GM23338 (cell line): ENCODE measurements at regions not wholly inside any gene's neighbourhood (a gene's known extent, or its start where the extent isn't known, plus 50 kb on each side); places are given as distances from the start of the nearest gene placed in this dataset.
A peak's percentile ranks its signal among the peaks of the same experiment; 100 is the strongest.

Source experiments
- ATAC-seq: fragments of 200-7000 bp; cut with Tn5 transposase; 3 replicates; pipeline ENCODE4 v1.9.1; 2020
- DNase-seq: peaks from one replicate; pipeline ENCODE4 v3.0.0-alpha.2; 2015; ENCODE audit warnings: low spot score
- H2AFZ ChIP-seq: fragments of 200-600 bp; sonication (generic); 2 replicates; pipeline ENCODE4 v1.8.0; 2016; ENCODE audit warnings: antibody characterized with exemption, mild to moderate bottlenecking, moderate library complexity
- H3F3A ChIP-seq: fragments of 200-600 bp; sonication (generic); replicated peaks from 2 replicates; pipeline ENCODE4 v1.8.0; 2017; ENCODE audit warnings: antibody characterized with exemption, mixed run types, low read depth
- H3K27ac ChIP-seq: fragments of 200-600 bp; sonication (generic); 2 replicates; pipeline ENCODE4 v1.6.1; 2016; ENCODE audit warnings: low read depth
- H3K27me3 ChIP-seq: fragments of 200-600 bp; sonication (generic); 2 replicates; pipeline ENCODE4 v1.8.0; 2016; ENCODE audit warnings: mild to moderate bottlenecking, mixed run types, moderate library complexity; ENCODE audit not compliant: insufficient read depth
- H3K36me3 ChIP-seq: fragments of 200-600 bp; sonication (generic); 2 replicates; pipeline ENCODE4 v1.8.0; 2016; ENCODE audit warnings: mild to moderate bottlenecking; ENCODE audit not compliant: insufficient read depth
- H3K4me1 ChIP-seq: fragments of 200-600 bp; sonication (generic); 2 replicates; pipeline ENCODE4 v1.8.0; 2016; ENCODE audit warnings: mild to moderate bottlenecking, moderate library complexity; ENCODE audit not compliant: insufficient read depth
- H3K4me2 ChIP-seq: fragments of 200-600 bp; sonication (generic); 2 replicates; pipeline ENCODE4 v1.7.1; 2017; ENCODE audit warnings: mixed run types
- H3K4me3 ChIP-seq: fragments of 200-600 bp; sonication (generic); 2 replicates; pipeline ENCODE4 v1.6.1; 2016; ENCODE audit warnings: mixed run types
- H3K79me2 ChIP-seq: fragments of 200-600 bp; sonication (generic); replicated peaks from 2 replicates; pipeline ENCODE4 v1.8.0; 2017; ENCODE audit warnings: mild to moderate bottlenecking; ENCODE audit not compliant: insufficient read depth
- H3K9me2 ChIP-seq: fragments of 200-600 bp; sonication (generic); 2 replicates; pipeline ENCODE4 v1.8.0; 2017; ENCODE audit not compliant: insufficient read depth
- H4K20me1 ChIP-seq: fragments of 200-600 bp; sonication (generic); replicated peaks from 2 replicates; pipeline ENCODE4 v1.8.0; 2017; ENCODE audit warnings: mild to moderate bottlenecking; ENCODE audit not compliant: insufficient read depth
- H3K27ac Mint-ChIP-seq: 2 replicates; pipeline ENCODE4 v1.8.0; 2020; ENCODE audit warnings: inconsistent platforms, mild to moderate bottlenecking, moderate library complexity, mixed read lengths
- H3K27me3 Mint-ChIP-seq: 3 replicates; pipeline ENCODE4 v1.8.0; 2022; ENCODE audit warnings: low read depth, mild to moderate bottlenecking, moderate library complexity, mixed read lengths, inconsistent platforms; ENCODE audit not compliant: insufficient read depth, poor library complexity
- H3K36me3 Mint-ChIP-seq: 3 replicates; pipeline ENCODE4 v1.8.0; 2021; ENCODE audit warnings: low read depth, mild to moderate bottlenecking, inconsistent platforms, moderate library complexity, mixed read lengths
- H3K4me1 Mint-ChIP-seq: 3 replicates; pipeline ENCODE4 v1.8.0; 2020; ENCODE audit warnings: mild to moderate bottlenecking, inconsistent platforms, mixed read lengths
- H3K4me3 Mint-ChIP-seq: 3 replicates; pipeline ENCODE4 v1.8.0; 2021; ENCODE audit warnings: moderate library complexity, mild to moderate bottlenecking, inconsistent platforms, mixed read lengths
- H3K9me3 Mint-ChIP-seq: 3 replicates; pipeline ENCODE4 v1.8.0; 2020; ENCODE audit warnings: moderate library complexity, mild to moderate bottlenecking, inconsistent platforms, mixed read lengths
- CREB1 ChIP-seq: fragments of 250-450 bp; sonication (Bioruptor Pico); IDR thresholded peaks from 2 replicates; pipeline ENCODE4 v1.5.0; 2020; ENCODE audit warnings: low read depth, mild to moderate bottlenecking, moderate library complexity
- CTCF ChIP-seq, 2 experiments: fragments of 200-600 bp in 1 of 2; sonication (generic) in 1 of 2; conservative IDR thresholded peaks; 2 replicates each; pipeline versions ENCODE4 v1.5.1 to v1.6.1; 2016 to 2017; ENCODE audit warnings: antibody characterized with exemption in 2 of 2, low read depth in 2 of 2, mild to moderate bottlenecking in 2 of 2, moderate library complexity in 1 of 2
- ETS1 ChIP-seq: IDR thresholded peaks from 2 replicates; pipeline ENCODE4 v1.6.1; 2016; ENCODE audit warnings: antibody characterized with exemption
- EZH2 ChIP-seq: fragments of 200-600 bp; sonication (generic); IDR thresholded peaks from one replicate; pipeline ENCODE4 v1.8.0; 2017; ENCODE audit warnings: antibody characterized with exemption, mild to moderate bottlenecking, low read depth; ENCODE audit not compliant: unreplicated experiment
- EZH2phosphoT487 ChIP-seq: fragments of 200-600 bp; sonication (generic); IDR thresholded peaks from one replicate; pipeline ENCODE4 v1.8.1; 2018; ENCODE audit warnings: antibody characterized with exemption; ENCODE audit not compliant: unreplicated experiment
- JUNB ChIP-seq: IDR thresholded peaks from one replicate; pipeline ENCODE4 v1.6.1; 2016; ENCODE audit warnings: antibody characterized with exemption; ENCODE audit not compliant: unreplicated experiment
- NANOG ChIP-seq: IDR thresholded peaks from 2 replicates; pipeline ENCODE4 v1.6.1; 2016; ENCODE audit warnings: antibody characterized with exemption, borderline replicate concordance
- POLR2AphosphoS5 ChIP-seq: IDR thresholded peaks from 2 replicates; pipeline ENCODE4 v1.6.1; 2016; ENCODE audit warnings: antibody characterized with exemption, low read depth
- REST ChIP-seq: IDR thresholded peaks from one replicate; pipeline ENCODE4 v1.6.1; 2018; ENCODE audit warnings: antibody characterized with exemption; ENCODE audit not compliant: unreplicated experiment
- STAT1 ChIP-seq: IDR thresholded peaks from one replicate; pipeline ENCODE4 v1.6.1; 2016; ENCODE audit warnings: antibody characterized with exemption; ENCODE audit not compliant: unreplicated experiment
- ZNF114 ChIP-seq: fragments of 250-450 bp; sonication (Bioruptor Pico); IDR thresholded peaks from 2 replicates; pipeline ENCODE4 v1.5.0; 2020; ENCODE audit warnings: mild to moderate bottlenecking, moderate library complexity
- ZNF331 ChIP-seq: fragments of 250-450 bp; sonication (Bioruptor Pico); IDR thresholded peaks from 2 replicates; pipeline ENCODE4 v1.5.0; 2020; ENCODE audit warnings: low read depth, mild to moderate bottlenecking, moderate library complexity
- ZNF462 ChIP-seq: fragments of 250-450 bp; sonication (Bioruptor Pico); IDR thresholded peaks from 2 replicates; pipeline ENCODE4 v1.5.0; 2020; ENCODE audit warnings: mild to moderate bottlenecking, moderate library complexity

- Mint-ChIP-seq H3K36me3 (no peaks in the 10 kb centered on the region), H3K27ac (no peak overlapping the region)
These were observed 246.9 kb upstream of the DACH1 start for GRCh38 chr13:72113931-72114330.

More at GRCh38 chr13:72113931-72114330, 246.9 kb upstream of the DACH1 start:
- Histone ChIP-seq H3K9me2 (0 out of 2 replicates have a peak, but pooled peaks cover 4% of the 10 kb centered on the region), H2AFZ (peak overlapping the region; percentile 26; the same call in 1 of the 2 replicates), H3K79me2 (no peaks in the 10 kb centered on the region), H3K27me3 (no peaks in the 10 kb centered on the region), H3K4me2 (no peak overlapping the region), H3K4me3 (no peak overlapping the region), H3K36me3 (no peaks in the 10 kb centered on the region), H3K4me1 (peaks cover 4% of the 10 kb centered on the region; the same call in 1 of the 2 replicates), H3K27ac (no peak overlapping the region), H3F3A (no peaks in the 10 kb centered on the region), H4K20me1 (no peaks in the 10 kb centered on the region)
- H3K27me3 Mint-ChIP-seq, result no peaks in the 10 kb centered on the region
- DNase-seq, result no peak
- no peaks in the 10 kb centered on the region; the same call in 2 of the 3 replicates for H3K9me3 Mint-ChIP-seq
- no peak overlapping the region for H3K4me3 Mint-ChIP-seq
- TF ChIP-seq ZNF114 (CRISPR knock-in tag) (no peak), CTCF (conservative IDR thresholded peaks at IDR 0.05; ENCODE audit: low read depth in 2 of 2) (no peak), REST (no peak), ETS1 (no peak), ZNF331 (CRISPR knock-in tag) (no peak), STAT1 (no peak), POLR2AphosphoS5 (no peak), ZNF462 (CRISPR knock-in tag) (no peak), JUNB (no peak), CREB1 (CRISPR knock-in tag) (no peak), EZH2 (no peak), NANOG (no peak), EZH2phosphoT487 (no peak)
- ATAC-seq, result no peak
- H3K4me1 Mint-ChIP-seq, result peaks cover 2% of the 10 kb centered on the region; the same call in 2 of the 3 replicates
